Neural progenitor cell (in vitro differentiated cells): ENCODE measurements at regions not wholly inside any gene's neighbourhood (a gene's known extent, or its start where the extent isn't known, plus 50 kb on each side); places are given as distances from the start of the nearest gene placed in this dataset.

ENCODE experiments used
- CTCF ChIP-seq: fragments of 200-600 bp; sonication (generic); IDR thresholded peaks from 2 replicates; pipeline ENCODE4 v1.5.1; 2017; ENCODE audit warnings: antibody characterized with exemption, mild to moderate bottlenecking
- EZH2 ChIP-seq: fragments of 200-600 bp; sonication (generic); IDR thresholded peaks from 2 replicates; pipeline ENCODE4 v1.6.1; 2017; ENCODE audit warnings: antibody characterized with exemption, mild to moderate bottlenecking, moderate library complexity
- EZH2phosphoT487 ChIP-seq: fragments of 200-600 bp; sonication (generic); IDR thresholded peaks from 2 replicates; pipeline ENCODE4 v1.6.1; 2017; ENCODE audit warnings: antibody characterized with exemption

- no peak for TF ChIP-seq CTCF
- no peak for TF ChIP-seq EZH2
- TF ChIP-seq EZH2phosphoT487, result no peak
These were observed 68.1 kb upstream of the TSPAN11 start for GRCh38 chr12:30858471-30858870.
